NCI-H2029 (cell line): ENCODE measurements at regions not wholly inside any gene's neighbourhood (a gene's known extent, or its start where the extent isn't known, plus 50 kb on each side); places are given as distances from the start of the nearest gene placed in this dataset.

Source experiments
- DNase-seq: peaks from one replicate; lab custom pipeline; 2025; lab: John Stamatoyannopoulos, UW

DNA sequence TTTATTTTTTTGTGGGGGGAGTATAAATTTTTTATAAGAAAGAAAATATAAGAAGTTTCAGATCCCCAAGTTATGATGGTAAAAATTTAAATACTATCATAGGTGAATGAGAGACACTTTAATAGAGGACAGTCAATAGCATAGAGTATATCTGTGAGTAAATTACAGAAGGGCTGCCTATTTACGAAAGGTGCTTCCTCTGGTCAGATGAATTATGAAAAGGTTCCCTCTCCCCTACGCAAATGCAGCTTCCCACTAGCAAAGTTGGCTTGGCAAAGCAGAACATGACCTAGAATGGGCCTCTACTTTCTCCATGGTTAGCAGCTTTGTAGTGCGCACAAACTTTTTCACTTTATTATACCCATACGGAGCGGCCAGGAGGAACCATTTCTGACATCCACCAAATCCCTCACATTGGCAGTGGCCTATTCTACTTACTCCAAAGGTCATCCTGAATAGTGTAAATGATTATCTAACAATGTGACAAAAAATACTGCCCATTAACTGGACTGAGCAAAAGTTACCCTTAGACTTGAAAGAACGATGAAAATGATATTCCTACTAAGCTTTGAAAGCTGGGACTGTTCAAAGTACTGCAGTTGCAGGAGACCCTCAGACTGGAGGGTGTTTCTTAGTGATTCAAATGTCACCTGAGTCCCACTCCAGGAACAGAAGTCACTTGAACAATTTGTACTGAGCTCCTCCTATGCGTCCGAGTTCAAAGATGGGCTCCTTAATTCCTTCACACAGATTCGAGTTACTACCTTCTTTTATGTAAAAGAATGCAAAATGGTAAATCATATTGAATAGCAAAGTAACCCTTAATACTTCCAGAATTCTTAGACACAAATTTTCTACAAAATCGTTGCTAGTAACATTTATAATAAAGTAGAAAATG lies 148.5 kb downstream of the NOL4 start:
- DNase-seq, result no peak

DNA sequence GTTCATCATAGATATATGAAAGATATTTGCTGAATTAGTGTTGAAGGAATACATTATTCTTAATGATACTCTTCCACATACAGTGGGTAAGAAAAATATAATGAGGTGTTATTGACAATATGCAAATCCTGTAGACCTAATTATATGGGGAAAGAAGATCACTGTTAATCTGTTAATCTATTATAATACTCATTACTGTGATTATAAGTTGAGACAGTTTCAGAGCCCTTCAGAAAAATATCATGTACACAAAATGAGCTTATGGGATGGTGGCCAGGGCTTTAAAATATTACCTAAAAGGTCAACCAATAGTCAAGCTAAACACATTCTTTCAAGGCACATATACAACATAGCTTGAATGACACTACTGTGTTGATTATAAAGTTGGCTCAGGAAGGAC lies 163.5 kb downstream of the NOL4 start:
- no peak for DNase-seq

DNA sequence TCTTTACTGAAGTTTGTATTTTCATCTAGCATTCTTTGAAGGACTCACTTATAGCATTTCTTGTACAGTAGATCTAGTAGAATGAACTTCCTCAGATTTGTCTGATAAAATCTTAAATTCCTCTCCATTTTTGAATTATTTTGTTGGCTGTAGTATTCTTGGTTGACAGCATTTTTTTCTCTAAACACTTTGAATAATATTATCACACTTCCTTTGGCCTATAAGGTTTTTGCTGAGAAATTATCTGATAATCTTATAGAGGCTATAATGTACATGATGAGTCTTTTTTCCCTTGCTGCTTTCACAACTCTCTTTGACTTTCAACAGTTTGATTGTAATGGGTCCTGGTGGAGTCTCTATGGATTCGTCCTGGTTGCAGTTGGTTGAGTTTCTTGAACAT lies 169.5 kb downstream of the NOL4 start:
- DNase-seq, result no peak

DNA sequence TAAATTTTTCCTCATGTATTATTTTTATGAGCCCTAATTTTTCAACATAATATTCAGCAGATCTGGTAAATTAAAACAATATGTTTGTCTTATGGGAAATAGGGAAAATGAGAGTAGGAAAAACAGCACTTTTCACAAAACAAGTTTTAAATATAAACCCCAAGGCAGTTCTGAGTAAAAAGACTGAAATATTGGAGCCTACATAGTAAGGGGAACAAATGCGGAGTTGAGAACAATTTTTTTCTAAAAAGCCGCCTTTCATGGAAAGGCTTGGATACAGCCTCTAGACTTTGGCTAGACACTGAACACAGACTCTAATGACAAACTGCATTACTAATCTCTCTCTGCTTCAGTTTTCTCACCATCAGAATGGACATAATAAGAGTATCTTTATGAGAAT lies 174.1 kb downstream of the NOL4 start:
- no peak for DNase-seq

DNA sequence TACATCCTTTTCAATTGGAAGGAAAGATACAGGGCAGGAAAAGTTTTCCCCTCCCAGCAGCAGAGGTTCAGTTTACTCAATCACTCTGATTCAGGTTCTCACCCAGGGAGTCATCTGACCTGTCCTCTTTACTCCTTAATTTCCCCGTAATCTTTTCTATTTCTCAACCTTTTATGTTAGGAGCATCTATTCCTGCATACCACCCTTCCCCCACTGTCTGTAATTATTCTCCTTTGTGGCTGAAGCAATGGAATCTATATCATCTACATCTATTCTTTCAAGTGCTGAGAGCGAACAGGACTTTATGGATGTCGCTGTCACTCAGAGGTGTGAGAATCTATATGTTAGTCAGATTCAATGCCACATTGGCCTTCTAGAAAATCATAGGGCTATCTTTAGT lies 175.2 kb downstream of the NOL4 start:
- DNase-seq, result no peak

DNA sequence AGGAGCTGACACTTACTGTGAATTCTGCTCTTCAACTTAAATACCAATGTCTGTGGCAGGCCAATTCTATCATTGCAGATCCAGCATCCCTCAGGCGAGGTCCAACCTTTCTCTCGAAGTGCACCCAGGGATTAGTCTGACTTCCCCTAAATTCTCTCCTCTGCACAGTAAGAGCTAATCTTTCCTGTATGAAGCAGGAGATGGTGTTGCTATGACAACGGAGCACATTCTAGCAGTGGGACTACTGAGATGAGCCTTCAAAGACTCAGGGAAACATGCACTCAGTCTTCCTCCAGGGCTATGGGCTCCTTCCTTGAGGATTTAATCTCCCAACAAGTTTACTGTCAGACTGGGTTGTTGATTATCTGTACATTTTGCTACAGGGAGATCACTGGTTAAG lies 176.3 kb downstream of the NOL4 start:
- DNase-seq, result no peak

DNA sequence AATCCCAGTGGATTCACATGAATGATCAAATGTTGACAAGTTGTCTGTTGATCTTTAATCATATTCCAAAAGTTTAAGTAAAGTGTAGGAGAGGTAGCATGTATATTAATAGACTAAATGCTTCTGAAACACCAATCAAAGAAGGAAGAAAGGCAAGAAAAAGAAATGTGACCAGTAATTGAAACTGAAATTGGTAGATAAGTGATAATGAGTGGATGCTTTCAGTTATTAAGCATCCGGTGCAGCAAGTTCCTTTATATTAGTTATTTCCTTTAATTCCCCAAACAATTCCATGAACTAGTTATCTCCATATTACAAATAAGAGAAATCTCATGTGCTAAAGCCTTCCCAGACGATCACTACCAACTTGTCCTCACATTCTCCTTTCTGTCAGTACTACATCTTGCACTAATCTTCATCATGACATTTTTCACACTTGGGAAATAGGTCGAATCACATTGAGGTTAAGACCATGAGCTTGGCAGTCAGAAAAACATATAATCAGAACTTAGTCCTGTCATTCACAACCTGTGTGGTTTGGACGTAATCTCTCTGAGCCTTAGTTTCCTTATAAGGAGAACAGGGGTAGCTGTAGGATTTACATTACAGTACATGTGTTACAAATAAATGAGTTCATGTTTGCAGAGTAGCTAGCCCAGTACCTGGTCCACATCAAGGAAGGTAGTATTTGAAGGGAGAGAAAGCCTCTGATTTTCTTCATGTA lies 182.1 kb downstream of the NOL4 start:
- DNase-seq, result no peak

DNA sequence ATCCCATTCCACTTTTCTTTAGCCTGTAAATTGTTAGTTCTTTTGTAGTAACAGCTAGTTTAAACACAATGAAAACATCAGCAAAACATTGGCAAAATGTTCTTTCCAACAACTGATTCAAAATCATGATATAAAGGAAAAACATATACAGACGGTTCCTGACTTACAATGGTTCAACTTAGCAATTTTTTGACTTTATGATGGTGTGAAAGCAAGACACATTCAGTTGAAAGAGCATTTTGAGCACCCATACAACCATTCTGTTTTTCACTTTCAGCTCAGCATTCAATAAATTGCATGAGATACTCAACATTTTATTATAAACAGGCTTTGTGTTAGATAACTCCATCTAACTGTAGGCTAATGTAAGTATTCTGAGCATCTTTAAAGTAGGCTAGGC lies 185.1 kb downstream of the NOL4 start:
- DNase-seq, result no peak

DNA sequence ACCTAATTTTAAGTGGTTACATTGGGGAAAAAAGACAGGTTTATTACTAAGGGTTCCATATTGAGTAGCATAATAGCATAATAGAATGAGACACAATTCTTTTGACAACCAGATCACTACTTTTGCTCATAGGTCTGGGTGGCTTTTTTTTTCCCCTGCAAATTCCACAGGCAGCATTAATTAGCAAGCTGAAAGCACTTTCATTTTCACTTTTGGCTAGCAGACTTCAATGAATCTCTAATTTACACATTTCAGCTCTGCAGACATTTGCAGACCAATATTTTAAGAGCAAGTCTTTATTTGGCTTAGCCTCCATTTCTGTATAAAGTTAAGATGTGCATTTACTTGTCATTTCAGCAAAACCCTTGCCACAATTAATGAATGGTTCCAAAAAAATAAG lies 185.5 kb downstream of the NOL4 start:
- peak; percentile 22 for DNase-seq

DNA sequence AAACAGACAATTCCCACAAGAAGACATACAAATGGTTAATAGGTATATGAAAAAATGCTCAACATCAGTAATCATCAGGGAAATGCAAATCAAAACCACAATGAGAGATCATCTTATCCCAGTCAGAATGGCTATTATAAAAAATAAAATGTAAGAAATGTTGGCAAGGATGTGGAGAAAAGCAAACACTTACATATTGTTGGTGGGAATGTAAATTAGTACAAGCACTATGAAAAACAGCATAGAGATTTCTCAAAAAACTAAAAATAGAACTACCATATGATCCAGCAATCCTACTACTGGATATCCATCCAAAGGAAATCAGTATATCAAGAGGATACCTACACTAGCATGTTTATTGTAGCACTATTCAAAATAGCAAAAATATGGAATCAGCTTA lies 186.6 kb downstream of the NOL4 start:
- DNase-seq, result peak; percentile 4

DNA sequence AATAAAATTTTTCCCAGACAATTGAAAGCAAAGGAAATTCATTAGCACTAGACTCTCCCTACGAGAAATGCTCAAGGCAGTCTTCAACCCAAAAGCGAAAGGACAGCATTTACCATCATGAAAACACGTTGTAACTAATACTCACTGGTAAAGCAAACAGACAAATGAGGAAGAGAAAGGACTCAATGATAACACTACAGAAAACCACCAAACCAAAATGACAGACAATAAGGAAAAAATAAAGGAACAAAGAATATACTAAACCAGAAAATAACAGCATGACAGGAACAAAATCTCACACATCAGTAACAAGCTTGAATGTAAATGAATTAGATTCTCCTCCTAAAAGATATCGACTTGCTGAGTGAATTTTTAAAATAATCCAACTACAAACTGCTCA lies 190.7 kb downstream of the NOL4 start:
- no peak for DNase-seq

DNA sequence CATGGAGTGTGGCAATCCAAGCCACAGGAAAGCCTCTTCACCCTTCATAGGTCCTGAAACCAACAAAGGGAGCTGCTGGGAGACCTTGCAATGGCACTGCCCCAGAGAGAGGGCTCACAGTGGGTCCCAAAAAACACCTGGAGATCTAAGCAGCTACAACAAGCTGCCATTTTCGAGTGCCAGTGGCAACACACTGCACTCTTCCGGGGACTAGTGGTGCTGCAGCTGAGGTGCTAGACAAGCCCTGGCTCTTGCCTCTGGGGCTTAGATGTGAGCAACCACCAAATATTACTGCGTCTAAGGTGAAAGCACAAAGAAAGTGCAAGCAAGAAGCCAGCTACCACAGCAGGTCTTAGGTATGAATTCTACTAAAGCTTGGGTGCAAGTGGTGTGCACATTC lies 192.9 kb downstream of the NOL4 start:
- no peak for DNase-seq

DNA sequence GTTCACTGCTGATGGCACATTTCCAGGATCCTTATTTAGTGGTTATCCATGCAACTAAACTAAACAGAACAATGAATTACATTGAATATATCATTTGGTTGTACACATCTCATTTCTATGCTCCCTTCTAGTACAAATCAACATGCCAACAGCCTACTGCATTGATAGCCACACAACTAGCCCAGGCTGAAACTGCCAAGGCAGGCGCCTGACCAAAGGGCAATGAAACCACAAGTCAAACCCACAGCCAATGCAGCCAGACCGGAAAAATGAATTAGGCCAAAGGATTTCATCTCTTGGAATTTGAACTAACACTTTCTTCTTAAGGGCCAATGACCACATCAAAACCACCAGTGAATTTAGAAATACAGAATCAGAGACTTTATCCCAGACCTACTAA lies 196.4 kb downstream of the NOL4 start:
- peak; percentile 46 for DNase-seq

DNA sequence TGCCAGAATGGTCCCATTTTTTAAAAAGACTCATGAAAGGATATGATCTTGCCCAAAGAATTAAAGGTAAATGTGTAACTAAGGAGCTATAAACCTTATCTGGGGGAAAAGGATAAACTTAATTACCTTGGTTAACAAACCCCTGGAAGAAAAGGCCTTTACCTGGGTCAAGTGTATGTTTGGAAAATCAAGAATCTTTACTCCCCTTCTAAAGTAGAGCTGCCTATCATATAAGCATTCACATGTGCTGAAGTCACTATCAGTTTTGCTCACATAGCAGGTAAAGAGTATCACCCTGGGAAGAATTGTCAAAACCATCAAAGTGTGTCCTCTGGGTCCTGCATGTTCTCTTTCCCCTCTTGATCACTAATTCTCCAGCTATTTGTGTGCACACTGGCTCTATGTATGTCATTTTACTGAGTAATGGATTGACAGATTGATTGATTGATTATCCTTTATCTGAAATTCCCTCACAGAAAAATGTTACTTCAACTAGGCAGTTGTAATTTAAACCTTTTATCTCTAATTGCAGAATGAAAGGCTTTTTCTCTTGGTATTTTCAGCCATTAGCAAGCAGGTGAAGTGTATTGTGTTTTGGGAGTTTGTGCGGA lies 199.4 kb downstream of the NOL4 start:
- DNase-seq, result no peak

DNA sequence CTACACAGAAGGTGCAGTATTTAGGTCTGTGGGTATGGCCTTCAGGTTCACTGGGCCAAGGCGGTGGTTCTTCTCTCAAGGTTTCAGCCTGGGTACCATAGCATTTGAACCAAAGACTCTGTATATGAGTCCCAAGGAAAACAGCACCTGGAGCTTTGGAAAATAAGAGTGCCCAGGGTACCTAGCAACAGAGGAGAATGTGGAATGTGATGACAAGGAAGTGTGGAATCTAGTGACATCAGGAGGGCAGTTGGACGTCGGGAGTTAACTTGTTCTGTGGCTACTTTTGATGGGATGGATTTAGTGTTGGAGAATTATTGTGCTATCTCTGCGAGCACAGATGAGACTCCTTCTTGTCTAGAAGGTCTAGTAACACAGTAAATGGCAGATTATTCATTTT lies 201.2 kb downstream of the NOL4 start:
- no peak for DNase-seq

DNA sequence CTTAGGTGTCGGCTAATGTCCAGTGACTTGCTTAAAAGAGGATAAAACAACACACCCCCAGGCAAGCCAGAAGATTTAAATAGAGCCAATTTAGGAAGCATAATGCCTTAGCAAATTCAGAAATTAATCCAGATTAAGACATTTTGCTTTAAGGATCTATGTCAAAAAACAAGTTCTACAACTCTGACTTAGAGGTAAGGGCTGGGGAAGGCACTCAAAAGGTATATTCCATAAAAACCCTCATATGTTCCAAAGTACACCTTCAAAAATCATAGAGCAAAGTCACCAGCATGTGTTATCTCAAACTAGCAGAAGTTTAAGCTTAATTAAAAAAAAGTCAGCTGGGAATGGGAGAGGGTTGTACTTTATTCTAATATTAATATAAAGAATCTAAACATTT lies 206.4 kb downstream of the NOL4 start:
- DNase-seq, result no peak

DNA sequence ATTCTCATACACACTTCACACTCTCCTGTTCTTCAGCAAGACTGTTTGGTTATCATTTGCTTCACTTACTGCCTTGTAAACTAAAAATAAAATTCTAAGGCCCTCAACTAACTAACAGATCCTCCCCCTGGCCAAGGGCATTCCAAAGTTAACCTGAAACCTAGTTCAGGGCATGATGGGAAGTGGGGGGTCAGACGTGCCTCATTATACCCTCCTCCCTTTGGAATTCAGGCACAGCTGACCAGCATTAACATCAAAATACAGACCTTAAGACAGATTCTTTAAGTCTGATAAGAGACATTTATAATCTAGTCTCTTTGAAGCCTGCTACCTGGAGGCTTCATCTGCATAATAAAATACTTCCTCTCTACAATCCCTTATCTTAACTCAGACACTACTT lies 221.0 kb downstream of the NOL4 start:
- DNase-seq, result no peak

DNA sequence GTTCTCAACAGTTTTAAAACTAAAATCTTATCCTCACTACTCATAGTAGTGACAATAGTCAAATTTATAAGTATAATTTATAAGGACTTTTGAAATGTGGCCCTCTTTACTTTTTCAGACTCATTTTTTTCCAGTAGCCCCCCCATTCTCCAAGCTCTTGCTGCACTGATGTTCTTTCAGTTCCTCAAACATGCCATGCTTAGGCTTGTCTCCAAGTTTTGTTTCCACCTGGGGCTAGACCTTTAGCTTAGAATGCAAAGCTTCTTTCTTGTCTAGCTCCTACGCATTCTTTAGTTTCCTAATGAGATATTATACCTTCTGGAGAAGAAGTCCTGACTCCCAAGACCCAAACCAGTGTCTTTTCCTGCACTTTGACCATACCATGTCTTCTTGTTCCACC lies 222.6 kb downstream of the NOL4 start:
- DNase-seq, result no peak

DNA sequence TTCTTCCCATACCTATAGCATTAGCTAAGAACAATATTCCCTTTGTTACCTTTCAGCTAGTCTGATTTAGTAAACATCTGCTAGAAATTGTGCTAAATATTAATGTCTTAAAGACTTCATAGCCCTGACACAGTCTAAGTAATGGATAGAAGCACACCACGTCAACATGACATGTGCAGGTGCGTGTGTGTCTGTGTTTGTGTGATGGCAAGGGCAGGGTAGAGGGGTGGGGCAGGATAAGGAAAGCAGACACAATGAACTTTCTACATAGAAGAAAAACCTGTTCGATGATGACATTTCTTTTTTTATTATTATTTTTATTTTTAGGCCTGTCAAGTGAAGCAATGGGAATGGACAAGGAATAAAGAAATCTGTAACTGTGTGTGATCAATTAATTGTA lies 223.3 kb downstream of the NOL4 start:
- DNase-seq, result no peak

DNA sequence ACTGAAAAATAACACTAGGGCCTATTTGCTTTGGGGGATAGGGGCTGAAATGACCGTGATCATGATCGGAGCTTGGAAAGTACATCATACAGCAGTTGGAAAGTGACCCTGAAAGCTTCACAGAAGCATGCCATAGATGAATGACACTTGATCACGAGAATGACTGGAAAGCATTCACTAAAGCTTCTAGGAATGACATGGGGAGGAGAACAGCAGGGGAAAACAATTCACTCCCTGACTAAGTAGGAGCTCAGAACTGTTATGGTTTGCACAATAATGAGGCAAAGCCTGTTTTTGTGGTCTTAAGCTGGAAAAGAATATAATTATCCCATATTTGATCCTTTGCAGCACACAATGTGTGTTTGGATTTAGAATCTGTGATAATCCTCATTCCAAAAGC lies 237.5 kb downstream of the NOL4 start:
- DNase-seq, result no peak

DNA sequence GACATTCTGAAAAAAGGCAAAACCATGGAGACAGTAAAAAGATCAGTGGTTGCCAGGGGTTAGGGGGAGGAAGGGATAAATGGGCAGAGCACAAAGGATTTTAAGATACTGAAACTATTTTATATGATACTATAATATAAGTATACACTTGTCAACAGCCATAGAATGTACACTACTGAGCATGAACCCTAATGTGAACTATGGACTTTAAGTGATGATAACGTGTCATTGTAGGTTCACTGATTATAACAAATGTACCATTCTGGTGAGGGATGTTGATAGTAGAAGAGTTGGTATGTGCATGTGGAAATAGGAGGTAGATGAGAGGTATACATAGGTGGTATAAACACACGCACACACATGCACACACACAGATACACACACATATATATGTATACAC lies 241.6 kb downstream of the NOL4 start:
- DNase-seq, result no peak

DNA sequence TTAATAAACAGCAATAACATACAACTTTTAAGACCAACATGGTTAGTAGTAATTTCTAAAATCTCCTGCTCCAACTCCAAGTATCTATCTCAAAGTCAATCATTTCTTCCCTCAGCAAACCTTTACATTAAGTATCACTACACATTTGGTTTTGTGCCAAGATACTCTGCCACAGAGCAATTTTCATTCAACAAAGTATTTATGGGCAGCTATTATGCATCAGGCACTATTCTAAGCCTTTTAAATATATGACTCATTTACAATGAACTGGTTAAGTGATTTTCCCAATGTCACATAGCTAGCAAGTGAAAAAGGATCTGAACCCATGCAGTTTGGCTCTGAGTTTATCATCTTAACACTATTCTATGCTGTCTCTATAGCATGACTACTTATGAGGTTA lies 264.3 kb downstream of the NOL4 start:
- DNase-seq, result no peak

DNA sequence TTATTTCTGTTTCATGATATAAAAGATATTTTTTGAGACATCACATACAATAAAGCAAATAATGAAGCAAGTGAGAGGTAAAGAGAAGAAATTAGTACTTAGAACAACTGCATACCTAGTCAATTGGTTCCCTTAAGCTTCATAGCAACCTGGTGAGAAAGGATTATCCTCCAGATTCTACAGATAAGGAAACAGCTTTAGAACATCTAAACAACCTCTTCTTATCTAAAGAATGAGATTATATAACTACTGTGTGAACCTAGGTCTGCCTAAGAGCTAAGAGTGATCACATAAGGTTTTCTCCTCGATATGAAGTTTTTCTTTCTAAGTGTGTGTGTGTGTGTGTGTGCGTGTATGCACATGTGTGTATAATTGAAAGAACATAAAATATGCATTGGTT lies 265.1 kb downstream of the NOL4 start:
- no peak for DNase-seq
